MM.1S (cell line): ENCODE measurements at regions not wholly inside any gene's neighbourhood (a gene's known extent, or its start where the extent isn't known, plus 50 kb on each side); places are given as distances from the start of the nearest gene placed in this dataset.

ENCODE experiments used
- EZH2 ChIP-seq: fragments of 300-600 bp; sonication (generic); optimal IDR thresholded peaks from 2 replicates; pipeline ENCODE3; 2017; ENCODE audit warnings: low read depth, mild to moderate bottlenecking, antibody characterized with exemption, low read length, mixed read lengths
- EZH2phosphoT487 ChIP-seq: fragments of 300-600 bp; sonication (generic); IDR thresholded peaks from 2 replicates; pipeline ENCODE4 v1.6.1; 2018; ENCODE audit warnings: antibody characterized with exemption, low read length
- TF ChIP-seq, protein P1 (sequence below): fragments of 300-600 bp; sonication (generic); IDR thresholded peaks from 2 replicates; pipeline ENCODE4 v1.5.1; 2016; ENCODE audit warnings: antibody characterized with exemption, low read length, mixed read lengths

DNA sequence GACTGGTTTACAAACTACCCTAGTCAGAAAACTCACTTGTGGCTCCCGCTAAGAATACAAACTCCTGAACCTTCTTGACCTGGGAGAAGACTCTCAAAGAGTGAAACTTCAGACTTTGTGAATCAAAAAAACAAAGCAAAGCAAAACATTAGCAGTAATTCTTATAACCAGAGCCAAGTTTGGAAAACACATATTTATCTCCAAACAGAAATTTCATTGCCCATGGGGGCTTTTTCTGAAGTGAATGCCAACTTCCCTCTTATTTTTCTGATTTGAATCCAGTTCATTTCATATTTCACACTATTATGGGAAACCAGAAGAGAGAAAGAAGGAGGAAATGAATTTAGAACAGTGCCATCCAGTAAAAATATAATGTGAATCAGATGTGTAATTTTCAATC is 55.7 kb upstream of the ZNF385D start:
- TF ChIP-seq, protein P1, sequence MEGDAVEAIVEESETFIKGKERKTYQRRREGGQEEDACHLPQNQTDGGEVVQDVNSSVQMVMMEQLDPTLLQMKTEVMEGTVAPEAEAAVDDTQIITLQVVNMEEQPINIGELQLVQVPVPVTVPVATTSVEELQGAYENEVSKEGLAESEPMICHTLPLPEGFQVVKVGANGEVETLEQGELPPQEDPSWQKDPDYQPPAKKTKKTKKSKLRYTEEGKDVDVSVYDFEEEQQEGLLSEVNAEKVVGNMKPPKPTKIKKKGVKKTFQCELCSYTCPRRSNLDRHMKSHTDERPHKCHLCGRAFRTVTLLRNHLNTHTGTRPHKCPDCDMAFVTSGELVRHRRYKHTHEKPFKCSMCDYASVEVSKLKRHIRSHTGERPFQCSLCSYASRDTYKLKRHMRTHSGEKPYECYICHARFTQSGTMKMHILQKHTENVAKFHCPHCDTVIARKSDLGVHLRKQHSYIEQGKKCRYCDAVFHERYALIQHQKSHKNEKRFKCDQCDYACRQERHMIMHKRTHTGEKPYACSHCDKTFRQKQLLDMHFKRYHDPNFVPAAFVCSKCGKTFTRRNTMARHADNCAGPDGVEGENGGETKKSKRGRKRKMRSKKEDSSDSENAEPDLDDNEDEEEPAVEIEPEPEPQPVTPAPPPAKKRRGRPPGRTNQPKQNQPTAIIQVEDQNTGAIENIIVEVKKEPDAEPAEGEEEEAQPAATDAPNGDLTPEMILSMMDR = no peak
- no peak for TF ChIP-seq EZH2phosphoT487
- TF ChIP-seq EZH2 = no peak
